Ascending aorta (tissue), 2 donors: ENCODE measurements at regions not wholly inside any gene's neighbourhood (a gene's known extent, or its start where the extent isn't known, plus 50 kb on each side); places are given as distances from the start of the nearest gene placed in this dataset.
A peak's percentile ranks its signal among the peaks of the same experiment; 100 is the strongest.

Experiments
- DNase-seq, 2 donors: peaks; one replicate each; pipeline ENCODE4 v3.0.0-alpha.2; 2019; ENCODE audit warnings: low spot score in 2 of 2
- H3K27ac ChIP-seq, 2 donors: fragments of 200-600 bp; sonication (generic); one replicate each; pipeline ENCODE4 v1.5.1; 2016 to 2017; ENCODE audit warnings: mild to moderate bottlenecking in 1 of 2
- H3K27me3 ChIP-seq: fragments of 200-600 bp; sonication (generic); one replicate; pipeline ENCODE4 v1.5.1; 2017
- H3K36me3 ChIP-seq, 2 donors: fragments of 200-600 bp; sonication (generic); one replicate each; pipeline ENCODE4 v1.5.1; 2016
- H3K4me1 ChIP-seq, 2 donors: fragments of 200-600 bp; sonication (generic); one replicate each; pipeline ENCODE4 v1.5.1; 2016 to 2017; ENCODE audit warnings: mild to moderate bottlenecking in 1 of 2
- H3K4me3 ChIP-seq, 2 donors: fragments of 200-600 bp; sonication (generic); one replicate each; pipeline ENCODE4 v1.5.1; 2016 to 2017; ENCODE audit warnings: mild to moderate bottlenecking in 1 of 2
- H3K9me3 ChIP-seq, 2 donors: fragments of 200-600 bp; sonication (generic); one replicate each; pipeline ENCODE4 v1.5.1; 2016
- CTCF ChIP-seq, 3 experiments: fragments of 200-600 bp in 2 of 3; fragments of 450-650 bp in 1 of 3; sonication (generic) in 2 of 3; IDR thresholded peaks; one replicate each; pipeline ENCODE4 v1.5.1; 2016 to 2019; ENCODE audit warnings: antibody characterized with exemption in 3 of 3, mild to moderate bottlenecking in 1 of 3, moderate library complexity in 1 of 3
- intact Hi-C: fragments of 100-400 bp; cut with DNase I; formaldehyde crosslinking; loops from one replicate; pipeline ENCODE4 v1.15.1; 2023

GRCh38 chr2:236317938-236318396, 53.8 kb upstream of the ASB18 start:
- H3K27ac ChIP-seq = no peak overlapping the region
- H3K9me3 ChIP-seq = peaks cover 5% of the 10 kb centered on the region in 2 donors
- no peak for TF ChIP-seq CTCF (IDR thresholded peaks at IDR 0.05)
- no peak overlapping the region for H3K4me3 ChIP-seq
- no peaks in the 10 kb centered on the region for H3K4me1 ChIP-seq
- intact Hi-C loops = no loop called here
- no peaks in the 10 kb centered on the region for H3K27me3 ChIP-seq
- no peaks in the 10 kb centered on the region for H3K36me3 ChIP-seq
- DNase-seq = no peak

GRCh38 chr2:236318401-236318800, 54.2 kb upstream of the ASB18 start:
- no peaks in the 10 kb centered on the region for H3K36me3 ChIP-seq
- H3K27me3 ChIP-seq = no peaks in the 10 kb centered on the region
- H3K4me1 ChIP-seq = no peaks in the 10 kb centered on the region
- intact Hi-C loops = no loop called here
- TF ChIP-seq CTCF (IDR thresholded peaks at IDR 0.05) = no peak
- H3K4me3 ChIP-seq = no peak overlapping the region
- no peak overlapping the region for H3K27ac ChIP-seq
- no peak for DNase-seq
- peaks cover 5% of the 10 kb centered on the region in 2 donors for H3K9me3 ChIP-seq

- no peak for TF ChIP-seq CTCF (IDR thresholded peaks at IDR 0.05)
- no peaks in the 10 kb centered on the region for H3K36me3 ChIP-seq
- peaks cover 3 to 4% of the 10 kb centered on the region in 2 donors for H3K9me3 ChIP-seq
- intact Hi-C loops = no loop called here
- H3K4me1 ChIP-seq = no peaks in the 10 kb centered on the region
- no peak overlapping the region for H3K4me3 ChIP-seq
- no peak for DNase-seq
- no peak overlapping the region for H3K27ac ChIP-seq
- no peaks in the 10 kb centered on the region for H3K27me3 ChIP-seq
Observed at GRCh38 chr2:236319036-236319435, 54.8 kb upstream of the ASB18 start.

GRCh38 chr2:236321415-236321814, 57.2 kb upstream of the ASB18 start:
- H3K4me1 ChIP-seq = no peaks in the 10 kb centered on the region
- TF ChIP-seq CTCF (IDR thresholded peaks at IDR 0.05) = no peak
- no peaks in the 10 kb centered on the region for H3K9me3 ChIP-seq
- no peak overlapping the region for H3K4me3 ChIP-seq
- H3K27ac ChIP-seq = no peak overlapping the region
- intact Hi-C loops = no loop called here
- H3K36me3 ChIP-seq = no peaks in the 10 kb centered on the region
- H3K27me3 ChIP-seq = no peaks in the 10 kb centered on the region
- DNase-seq = no peak

- intact Hi-C loops = no loop called here
- H3K9me3 ChIP-seq = no peaks in the 10 kb centered on the region
- no peaks in the 10 kb centered on the region for H3K27me3 ChIP-seq
- no peak for DNase-seq
- no peak for TF ChIP-seq CTCF (IDR thresholded peaks at IDR 0.05)
- H3K4me3 ChIP-seq = no peak overlapping the region
- H3K4me1 ChIP-seq = peaks cover 2 to 5% of the 10 kb centered on the region in 2 donors
- no peaks in the 10 kb centered on the region for H3K36me3 ChIP-seq
- H3K27ac ChIP-seq = peak overlapping the region in 1 of 2 donors; percentile 50
Observed at GRCh38 chr2:236333417-236334121, 69.4 kb upstream of the ASB18 start.
